HCT116 (cell line): ENCODE measurements at regions not wholly inside any gene's neighbourhood (a gene's known extent, or its start where the extent isn't known, plus 50 kb on each side); places are given as distances from the start of the nearest gene placed in this dataset.

Experiments used
- ATAC-seq: fragments of 200-7000 bp; cut with Tn5 transposase; 2 replicates; pipeline ENCODE4 v1.9.1; 2020; ENCODE audit warnings: mild to moderate bottlenecking, moderate library complexity
- BruUV-seq: library from RNA; stranded (reverse); fragments of 400-500 nt; replicated peaks from 2 replicates; lab custom pipeline; 2021; lab: Mats Ljungman, UMichigan
- CTCF ChIA-PET: fragments of 300-600 bp; sonication (Branson Sonifier 250); formaldehyde crosslinking; loops from one replicate; lab custom pipeline; 2021; ENCODE audit warnings: antibody characterized with exemption; lab: Charles Lee
- POLR2A ChIA-PET: fragments of 300-600, 350-600 bp; sonication (Branson Sonifier 250); formaldehyde crosslinking; loops from one replicate; lab custom pipeline; 2021; ENCODE audit warnings: antibody characterized with exemption; lab: Charles Lee
- RAD21 ChIA-PET, 2 experiments: fragments of 300-600 bp; sonication (Branson Sonifier 250); formaldehyde crosslinking; loops; one replicate each; lab custom pipeline; 2023; ENCODE audit warnings: low total read pairs in 2 of 2; ENCODE audit not compliant: uncharacterized antibody in 2 of 2, unreplicated experiment in 2 of 2, low non-redundant PET in 1 of 2; lab: Charles Lee
- DNase-seq: peaks from one replicate; pipeline ENCODE4 v3.0.0-alpha.2; 2010; ENCODE audit warnings: low read depth, low spot score
- H2AFZ ChIP-seq: fragments of 200-600 bp; shearing (Covaris generic), sonication (generic); 2 replicates; pipeline ENCODE4 v1.6.1; 2017; ENCODE audit warnings: low read depth, mixed run types, mixed read lengths, antibody characterized with exemption, low read length; ENCODE audit not compliant: poor library complexity, severe bottlenecking
- H3K27ac ChIP-seq: 2 replicates; pipeline ENCODE4 v1.5.1; 2012; ENCODE audit warnings: low read depth, low read length
- H3K27me3 ChIP-seq: fragments of 200-600 bp; sonication (generic); 2 replicates; pipeline ENCODE4 v1.6.1; 2016; ENCODE audit warnings: mixed run types, low read length, mixed read lengths; ENCODE audit not compliant: insufficient read depth
- H3K36me3 ChIP-seq, 2 experiments: fragments of 200-500 bp in 1 of 2; fragments of 200-600 bp in 1 of 2; sonication (Bioruptor generic) in 1 of 2; sonication (generic) in 1 of 2; 2 replicates each; pipeline versions ENCODE4 v1.5.1 to v1.6.1; 2014 to 2016; ENCODE audit warnings: low read length in 2 of 2, inconsistent platforms in 1 of 2, mixed read lengths in 1 of 2, mixed run types in 1 of 2; ENCODE audit not compliant: insufficient read depth in 2 of 2, control insufficient read depth in 1 of 2
- H3K4me1 ChIP-seq, 2 experiments: fragments of 200-600 bp in 1 of 2; sonication (generic) in 1 of 2; 2 replicates each; pipeline versions ENCODE4 v1.5.1 to v1.6.1; 2012 to 2017; ENCODE audit warnings: low read length in 2 of 2, inconsistent platforms in 1 of 2, mild to moderate bottlenecking in 1 of 2, mixed read lengths in 1 of 2, mixed run types in 1 of 2, moderate library complexity in 1 of 2; ENCODE audit not compliant: insufficient read depth in 2 of 2, control insufficient read depth in 1 of 2
- H3K4me2 ChIP-seq: fragments of 200-600 bp; sonication (generic); 2 replicates; pipeline ENCODE4 v1.6.1; 2017; ENCODE audit warnings: mixed run types, low read length, mixed read lengths
- H3K4me3 ChIP-seq, 2 experiments: fragments of 200-600 bp in 1 of 2; sonication (generic) in 1 of 2; replicated peaks in 1 of 2; 2 replicates each; pipeline ENCODE4 v1.5.1; 2011 to 2016; ENCODE audit warnings: low read length in 2 of 2, control low read depth in 1 of 2, low read depth in 1 of 2, mild to moderate bottlenecking in 1 of 2, mixed read lengths in 1 of 2, mixed run types in 1 of 2
- H3K79me2 ChIP-seq: fragments of 200-600 bp; sonication (generic); 2 replicates; pipeline ENCODE4 v1.6.1; 2017; ENCODE audit warnings: mild to moderate bottlenecking, mixed run types, low read length, moderate library complexity, mixed read lengths; ENCODE audit not compliant: insufficient read depth
- H3K9ac ChIP-seq: fragments of 200-600 bp; sonication (generic); 2 replicates; pipeline ENCODE4 v1.6.1; 2016; ENCODE audit warnings: low read length, mixed read lengths
- H3K9me2 ChIP-seq: fragments of 200-600 bp; sonication (generic), shearing (Covaris generic); 2 replicates; pipeline ENCODE4 v1.6.1; 2017; ENCODE audit warnings: mixed run types, mild to moderate bottlenecking, moderate library complexity; ENCODE audit not compliant: insufficient read depth
- H3K9me3 ChIP-seq, 2 experiments: fragments of 200-500 bp in 1 of 2; fragments of 200-600 bp in 1 of 2; sonication (Bioruptor generic) in 1 of 2; sonication (generic) in 1 of 2; 2 replicates each; pipeline ENCODE4 v1.6.1; 2014 to 2017; ENCODE audit warnings: low read length in 2 of 2, mixed read lengths in 2 of 2, inconsistent platforms in 1 of 2, low read depth in 1 of 2, mild to moderate bottlenecking in 1 of 2, mixed run types in 1 of 2, moderate library complexity in 1 of 2; ENCODE audit not compliant: control insufficient read depth in 1 of 2, insufficient read depth in 1 of 2
- H4K20me1 ChIP-seq: fragments of 200-600 bp; sonication (generic), shearing (Covaris generic); 2 replicates; pipeline ENCODE4 v1.6.1; 2017; ENCODE audit warnings: mixed run types, mild to moderate bottlenecking, moderate library complexity; ENCODE audit not compliant: insufficient read depth
- CEBPB ChIP-seq: IDR thresholded peaks from 2 replicates; pipeline ENCODE4 v1.6.1; 2012; ENCODE audit warnings: low read depth
- EGR1 ChIP-seq: IDR thresholded peaks from 2 replicates; pipeline ENCODE4 v1.6.1; 2012; ENCODE audit warnings: low read depth
- ELF1 ChIP-seq: IDR thresholded peaks from 2 replicates; pipeline ENCODE4 v1.6.1; 2012; ENCODE audit warnings: low read depth, borderline replicate concordance
- EZH2 ChIP-seq: fragments of 200-600 bp; sonication (generic); IDR thresholded peaks from 2 replicates; pipeline ENCODE4 v1.6.1; 2017; ENCODE audit warnings: antibody characterized with exemption, mixed run types
- EZH2phosphoT487 ChIP-seq: fragments of 200-600 bp; IDR thresholded peaks from 2 replicates; pipeline ENCODE4 v1.6.1; 2018; ENCODE audit warnings: antibody characterized with exemption, borderline replicate concordance
- FOSL1 ChIP-seq: IDR thresholded peaks from 2 replicates; pipeline ENCODE4 v1.6.1; 2012; ENCODE audit warnings: low read depth
- JUND ChIP-seq: IDR thresholded peaks from 2 replicates; pipeline ENCODE4 v1.6.1; 2012
- POLR2A ChIP-seq: IDR thresholded peaks from 2 replicates; pipeline ENCODE4 v1.7.0; 2011; ENCODE audit warnings: borderline replicate concordance; ENCODE audit not compliant: insufficient read depth, insufficient read length; ENCODE audit errors: extremely low read depth
- POLR2AphosphoS5 ChIP-seq: IDR thresholded peaks from 2 replicates; pipeline ENCODE4 v1.6.1; 2011; ENCODE audit warnings: mild to moderate bottlenecking, low read depth, low read length, moderate library complexity
- SIN3A ChIP-seq: IDR thresholded peaks from 2 replicates; pipeline ENCODE4 v1.6.1; 2012; ENCODE audit warnings: low read depth
- SP1 ChIP-seq: IDR thresholded peaks from 2 replicates; pipeline ENCODE4 v1.6.1; 2012; ENCODE audit warnings: low read depth
- SRF ChIP-seq: IDR thresholded peaks from 2 replicates; pipeline ENCODE4 v1.6.1; 2012; ENCODE audit warnings: low read depth
- TCF7L2 ChIP-seq: IDR thresholded peaks from 2 replicates; pipeline ENCODE4 v1.7.0; 2011; ENCODE audit warnings: borderline replicate concordance, inconsistent platforms; ENCODE audit not compliant: insufficient read depth, insufficient read length; ENCODE audit errors: extremely low read depth
- YY1 ChIP-seq: IDR thresholded peaks from 2 replicates; pipeline ENCODE4 v1.6.1; 2011; ENCODE audit warnings: low read length, low read depth, moderate library complexity, mild to moderate bottlenecking; ENCODE audit not compliant: insufficient replicate concordance; ENCODE audit errors: extremely low read depth
- ZNF274 ChIP-seq: fragments of 200-500 bp; sonication (Bioruptor generic); IDR thresholded peaks from 2 replicates; pipeline ENCODE4 v1.6.1; 2014; ENCODE audit warnings: mild to moderate bottlenecking, low read depth, low read length, inconsistent platforms
- intact Hi-C: fragments of 100-400 bp; cut with micrococcal nuclease; formaldehyde crosslinking; loops from 2 replicates; pipeline ENCODE4 v1.10.0; 2022
- TF ChIP-seq, protein P1 (sequence below): IDR thresholded peaks from 2 replicates; pipeline ENCODE4 v1.6.1; 2012
- TF ChIP-seq, protein P2 (sequence below): IDR thresholded peaks from 2 replicates; pipeline ENCODE4 v1.6.1; 2011; ENCODE audit warnings: mild to moderate bottlenecking, low read length, moderate library complexity; ENCODE audit not compliant: insufficient replicate concordance; ENCODE audit errors: extremely low read depth
- TF ChIP-seq, protein P3 (sequence below): IDR thresholded peaks from 2 replicates; pipeline ENCODE4 v1.6.1; 2012; ENCODE audit warnings: low read depth
- TF ChIP-seq, protein P4 (sequence below), 3 experiments: fragments of 200-600 bp in 1 of 3; sonication (generic) in 1 of 3; IDR thresholded peaks in 2 of 3; conservative IDR thresholded peaks in 1 of 3; 2 replicates each; pipeline ENCODE4 v1.5.1; 2012 to 2017; ENCODE audit warnings: low read depth in 2 of 3, low read length in 2 of 3, antibody characterized with exemption in 1 of 3, borderline replicate concordance in 1 of 3, control low read depth in 1 of 3, mild to moderate bottlenecking in 1 of 3, mixed read lengths in 1 of 3, mixed run types in 1 of 3, moderate library complexity in 1 of 3; ENCODE audit not compliant: insufficient read depth in 1 of 3

DNA sequence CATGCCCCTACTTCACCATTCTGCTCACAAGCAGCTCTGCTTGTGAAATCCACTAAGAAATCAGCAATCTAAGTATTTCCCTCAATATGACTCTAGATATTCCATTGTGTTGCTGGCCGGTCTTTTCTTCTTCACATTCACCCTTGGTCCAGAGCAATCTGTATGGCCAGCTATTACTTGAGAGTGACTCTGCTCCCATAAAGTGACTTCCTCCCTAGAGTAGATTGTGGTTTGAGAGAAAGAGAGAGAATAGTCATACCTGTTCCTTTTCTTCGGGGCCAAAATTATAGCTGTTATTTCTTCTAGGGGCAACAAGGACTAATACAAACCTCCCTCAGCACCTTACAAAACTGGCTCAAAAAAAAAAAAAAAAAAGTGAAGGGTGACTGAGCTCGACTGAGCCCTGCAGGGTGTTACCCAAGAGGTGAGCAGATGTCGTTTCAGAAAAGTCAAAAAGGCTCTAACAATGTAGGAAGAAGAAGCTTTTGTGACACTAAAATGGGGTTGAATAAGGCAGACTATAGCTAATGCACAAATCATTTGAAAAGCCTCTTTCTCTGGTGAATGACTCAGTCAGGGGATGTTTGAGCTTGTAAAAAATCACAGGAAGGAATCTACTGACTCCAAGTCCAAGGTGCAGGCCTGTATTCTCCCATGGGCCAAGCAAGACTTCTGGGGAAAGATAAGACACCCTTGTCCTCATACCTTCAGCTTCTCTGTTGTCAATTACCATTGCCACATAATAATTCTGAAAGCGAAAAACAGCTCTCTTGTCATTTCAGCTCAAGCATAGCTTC lies 161.0 kb upstream of the SLC24A5 start:
- ATAC-seq, result no peak

More for the DNA sequence above, 161.0 kb upstream of the SLC24A5 start:
- BruUV-seq, result no TSS peak
- Histone ChIP-seq H3K9me2 (no peaks in the 10 kb centered on the region), H3K27me3 (no peaks in the 10 kb centered on the region), H3K4me1 (no peaks in the 10 kb centered on the region), H3K9ac (no peak overlapping the region), H3K9me3 (peaks cover 5 to 19% of the 10 kb centered on the region in 2 experiments; a peak in 2 of 4 replicates), H2AFZ (no peak overlapping the region), H4K20me1 (no peaks in the 10 kb centered on the region), H3K4me2 (no peak overlapping the region), H3K27ac (no peak overlapping the region), H3K79me2 (no peaks in the 10 kb centered on the region), H3K4me3 (no peak overlapping the region), H3K36me3 (no peaks in the 10 kb centered on the region)
- TF ChIP-seq POLR2AphosphoS5, result no peak
- no peak for TF ChIP-seq TCF7L2
- no peak for TF ChIP-seq FOSL1
- TF ChIP-seq, protein P1, sequence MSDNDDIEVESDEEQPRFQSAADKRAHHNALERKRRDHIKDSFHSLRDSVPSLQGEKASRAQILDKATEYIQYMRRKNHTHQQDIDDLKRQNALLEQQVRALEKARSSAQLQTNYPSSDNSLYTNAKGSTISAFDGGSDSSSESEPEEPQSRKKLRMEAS, result no peak
- TF ChIP-seq SP1, result no peak
- TF ChIP-seq, protein P2, sequence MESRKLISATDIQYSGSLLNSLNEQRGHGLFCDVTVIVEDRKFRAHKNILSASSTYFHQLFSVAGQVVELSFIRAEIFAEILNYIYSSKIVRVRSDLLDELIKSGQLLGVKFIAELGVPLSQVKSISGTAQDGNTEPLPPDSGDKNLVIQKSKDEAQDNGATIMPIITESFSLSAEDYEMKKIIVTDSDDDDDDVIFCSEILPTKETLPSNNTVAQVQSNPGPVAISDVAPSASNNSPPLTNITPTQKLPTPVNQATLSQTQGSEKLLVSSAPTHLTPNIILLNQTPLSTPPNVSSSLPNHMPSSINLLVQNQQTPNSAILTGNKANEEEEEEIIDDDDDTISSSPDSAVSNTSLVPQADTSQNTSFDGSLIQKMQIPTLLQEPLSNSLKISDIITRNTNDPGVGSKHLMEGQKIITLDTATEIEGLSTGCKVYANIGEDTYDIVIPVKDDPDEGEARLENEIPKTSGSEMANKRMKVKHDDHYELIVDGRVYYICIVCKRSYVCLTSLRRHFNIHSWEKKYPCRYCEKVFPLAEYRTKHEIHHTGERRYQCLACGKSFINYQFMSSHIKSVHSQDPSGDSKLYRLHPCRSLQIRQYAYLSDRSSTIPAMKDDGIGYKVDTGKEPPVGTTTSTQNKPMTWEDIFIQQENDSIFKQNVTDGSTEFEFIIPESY, result no peak
- no peak for TF ChIP-seq POLR2A
- no peak for TF ChIP-seq EZH2
- no peak for TF ChIP-seq JUND
- no peak for TF ChIP-seq EGR1
- no peak for TF ChIP-seq ZNF274
- TF ChIP-seq ELF1, result no peak
- no peak for TF ChIP-seq SRF
- TF ChIP-seq EZH2phosphoT487, result no peak
- TF ChIP-seq CEBPB, result no peak
- TF ChIP-seq, protein P3, sequence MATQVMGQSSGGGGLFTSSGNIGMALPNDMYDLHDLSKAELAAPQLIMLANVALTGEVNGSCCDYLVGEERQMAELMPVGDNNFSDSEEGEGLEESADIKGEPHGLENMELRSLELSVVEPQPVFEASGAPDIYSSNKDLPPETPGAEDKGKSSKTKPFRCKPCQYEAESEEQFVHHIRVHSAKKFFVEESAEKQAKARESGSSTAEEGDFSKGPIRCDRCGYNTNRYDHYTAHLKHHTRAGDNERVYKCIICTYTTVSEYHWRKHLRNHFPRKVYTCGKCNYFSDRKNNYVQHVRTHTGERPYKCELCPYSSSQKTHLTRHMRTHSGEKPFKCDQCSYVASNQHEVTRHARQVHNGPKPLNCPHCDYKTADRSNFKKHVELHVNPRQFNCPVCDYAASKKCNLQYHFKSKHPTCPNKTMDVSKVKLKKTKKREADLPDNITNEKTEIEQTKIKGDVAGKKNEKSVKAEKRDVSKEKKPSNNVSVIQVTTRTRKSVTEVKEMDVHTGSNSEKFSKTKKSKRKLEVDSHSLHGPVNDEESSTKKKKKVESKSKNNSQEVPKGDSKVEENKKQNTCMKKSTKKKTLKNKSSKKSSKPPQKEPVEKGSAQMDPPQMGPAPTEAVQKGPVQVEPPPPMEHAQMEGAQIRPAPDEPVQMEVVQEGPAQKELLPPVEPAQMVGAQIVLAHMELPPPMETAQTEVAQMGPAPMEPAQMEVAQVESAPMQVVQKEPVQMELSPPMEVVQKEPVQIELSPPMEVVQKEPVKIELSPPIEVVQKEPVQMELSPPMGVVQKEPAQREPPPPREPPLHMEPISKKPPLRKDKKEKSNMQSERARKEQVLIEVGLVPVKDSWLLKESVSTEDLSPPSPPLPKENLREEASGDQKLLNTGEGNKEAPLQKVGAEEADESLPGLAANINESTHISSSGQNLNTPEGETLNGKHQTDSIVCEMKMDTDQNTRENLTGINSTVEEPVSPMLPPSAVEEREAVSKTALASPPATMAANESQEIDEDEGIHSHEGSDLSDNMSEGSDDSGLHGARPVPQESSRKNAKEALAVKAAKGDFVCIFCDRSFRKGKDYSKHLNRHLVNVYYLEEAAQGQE, result no peak
- TF ChIP-seq SIN3A, result no peak
- TF ChIP-seq YY1, result no peak
- TF ChIP-seq, protein P4, sequence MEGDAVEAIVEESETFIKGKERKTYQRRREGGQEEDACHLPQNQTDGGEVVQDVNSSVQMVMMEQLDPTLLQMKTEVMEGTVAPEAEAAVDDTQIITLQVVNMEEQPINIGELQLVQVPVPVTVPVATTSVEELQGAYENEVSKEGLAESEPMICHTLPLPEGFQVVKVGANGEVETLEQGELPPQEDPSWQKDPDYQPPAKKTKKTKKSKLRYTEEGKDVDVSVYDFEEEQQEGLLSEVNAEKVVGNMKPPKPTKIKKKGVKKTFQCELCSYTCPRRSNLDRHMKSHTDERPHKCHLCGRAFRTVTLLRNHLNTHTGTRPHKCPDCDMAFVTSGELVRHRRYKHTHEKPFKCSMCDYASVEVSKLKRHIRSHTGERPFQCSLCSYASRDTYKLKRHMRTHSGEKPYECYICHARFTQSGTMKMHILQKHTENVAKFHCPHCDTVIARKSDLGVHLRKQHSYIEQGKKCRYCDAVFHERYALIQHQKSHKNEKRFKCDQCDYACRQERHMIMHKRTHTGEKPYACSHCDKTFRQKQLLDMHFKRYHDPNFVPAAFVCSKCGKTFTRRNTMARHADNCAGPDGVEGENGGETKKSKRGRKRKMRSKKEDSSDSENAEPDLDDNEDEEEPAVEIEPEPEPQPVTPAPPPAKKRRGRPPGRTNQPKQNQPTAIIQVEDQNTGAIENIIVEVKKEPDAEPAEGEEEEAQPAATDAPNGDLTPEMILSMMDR (IDR thresholded peaks at IDR 0.05 in 2 of 3, conservative IDR thresholded peaks at IDR 0.05 in 1 of 3; ENCODE audit: borderline replicate concordance in 1 of 3, insufficient read depth in 1 of 3, low read depth in 2 of 3, low read length in 2 of 3), result no peak
- ChIA-PET POLR2A (no interaction called here), CTCF (no interaction called here), RAD21 (no interaction called here)
- intact Hi-C loops, result no loop called here
- DNase-seq, result no peak
